Right forelimb (tissue), 1 donor: ENCODE measurements at regions not wholly inside any gene's neighbourhood (a gene's known extent, or its start where the extent isn't known, plus 50 kb on each side); places are given as distances from the start of the nearest gene placed in this dataset.

Experiments
- DNase-seq: peaks from one replicate; pipeline ENCODE4 v3.0.0-alpha.2; 2018

- DNase-seq, result no peak
Observed at GRCh38 chr16:49075709-49076108, 205.9 kb downstream of the CBLN1 start.

- DNase-seq, result no peak
Observed at GRCh38 chr16:49068224-49068623, 213.4 kb downstream of the CBLN1 start.

- DNase-seq, result no peak
Observed at GRCh38 chr16:49067776-49068175, 213.9 kb downstream of the CBLN1 start.

- DNase-seq, result no peak
Observed at GRCh38 chr16:49061137-49061714, 220.4 kb downstream of the CBLN1 start.

GRCh38 chr16:49060728-49061127 lies 220.9 kb downstream of the CBLN1 start:
- no peak for DNase-seq

- no peak for DNase-seq
Observed at GRCh38 chr16:49058382-49058781, 223.3 kb downstream of the CBLN1 start.

GRCh38 chr16:49057936-49058335 lies 223.7 kb downstream of the CBLN1 start:
- no peak for DNase-seq

- DNase-seq, result no peak
Observed at GRCh38 chr16:49057391-49057790, 224.2 kb downstream of the CBLN1 start.

- DNase-seq, result no peak
Observed at GRCh38 chr16:49056546-49056945, 225.1 kb downstream of the CBLN1 start.

- no peak for DNase-seq
Observed at GRCh38 chr16:49055824-49056545, 225.7 kb downstream of the CBLN1 start.

GRCh38 chr16:49055291-49055690 lies 226.3 kb downstream of the CBLN1 start:
- DNase-seq, result no peak

- DNase-seq, result no peak
Observed at GRCh38 chr16:49054606-49055005, 227.0 kb downstream of the CBLN1 start.

- no peak for DNase-seq
Observed at GRCh38 chr16:49052846-49053245, 228.8 kb downstream of the CBLN1 start.

GRCh38 chr16:49051576-49051975 lies 230.1 kb downstream of the CBLN1 start:
- DNase-seq, result no peak

GRCh38 chr16:49050607-49051006 lies 231.0 kb downstream of the CBLN1 start:
- no peak for DNase-seq

GRCh38 chr16:49049644-49050043 lies 232.0 kb downstream of the CBLN1 start:
- DNase-seq, result no peak

- DNase-seq, result no peak
Observed at GRCh38 chr16:49049191-49049590, 232.4 kb downstream of the CBLN1 start.

- no peak for DNase-seq
Observed at GRCh38 chr16:49048557-49048956, 233.1 kb downstream of the CBLN1 start.

GRCh38 chr16:49036126-49036525 lies 245.5 kb downstream of the CBLN1 start:
- DNase-seq, result no peak

GRCh38 chr16:49027420-49027819 lies 254.2 kb downstream of the CBLN1 start:
- DNase-seq, result no peak

- DNase-seq, result no peak
Observed at GRCh38 chr16:49026566-49027181, 255.0 kb downstream of the CBLN1 start.

GRCh38 chr16:49024896-49025295 lies 256.7 kb downstream of the CBLN1 start:
- DNase-seq, result no peak

- DNase-seq, result no peak
Observed at GRCh38 chr16:49024016-49024415, 257.6 kb downstream of the CBLN1 start.

- DNase-seq, result no peak
Observed at GRCh38 chr16:49023050-49023449, 258.6 kb downstream of the CBLN1 start.
